Endodermal cell (in vitro differentiated cells): ENCODE measurements at regions not wholly inside any gene's neighbourhood (a gene's known extent, or its start where the extent isn't known, plus 50 kb on each side); places are given as distances from the start of the nearest gene placed in this dataset.

Experiments used
- DNase-seq: peaks from one replicate; pipeline ENCODE4 v3.0.0-alpha.2; 2017
- H3K27ac ChIP-seq: 2 replicates; pipeline ENCODE4 v1.5.1; 2013; ENCODE audit warnings: mild to moderate bottlenecking, low read depth, low read length, moderate library complexity
- H3K27me3 ChIP-seq: 2 replicates; pipeline ENCODE4 v1.6.1; 2013; ENCODE audit warnings: mild to moderate bottlenecking, low read length, moderate library complexity; ENCODE audit not compliant: insufficient read depth, control insufficient read depth, poor library complexity, severe bottlenecking
- H3K36me3 ChIP-seq: 2 replicates; pipeline ENCODE4 v1.7.0; 2013; ENCODE audit warnings: mild to moderate bottlenecking, low read length, moderate library complexity; ENCODE audit not compliant: control insufficient read depth, insufficient read depth
- H3K4me1 ChIP-seq: one replicate; pipeline ENCODE4 v1.7.0; 2013; ENCODE audit warnings: low read length; ENCODE audit not compliant: control insufficient read depth, insufficient read depth
- H3K4me3 ChIP-seq: 2 replicates; pipeline ENCODE4 v1.5.1; 2013; ENCODE audit warnings: mild to moderate bottlenecking, low read length, moderate library complexity
- H3K9ac ChIP-seq: 2 replicates; pipeline ENCODE4 v1.6.1; 2013; ENCODE audit warnings: mild to moderate bottlenecking, low read length, moderate library complexity; ENCODE audit not compliant: poor library complexity, severe bottlenecking; ENCODE audit errors: extremely low read depth
- H3K9me3 ChIP-seq: 2 replicates; pipeline ENCODE4 v1.6.1; 2013; ENCODE audit warnings: mild to moderate bottlenecking, low read length, moderate library complexity; ENCODE audit not compliant: control insufficient read depth
- H3K27ac Mint-ChIP-seq: 2 replicates; pipeline ENCODE4 v1.8.0; 2020; ENCODE audit warnings: mixed read lengths
- H3K27me3 Mint-ChIP-seq: 2 replicates; pipeline ENCODE4 v1.8.0; 2021; ENCODE audit warnings: mild to moderate bottlenecking, mixed read lengths; ENCODE audit not compliant: insufficient read depth
- H3K36me3 Mint-ChIP-seq: 2 replicates; pipeline ENCODE4 v1.8.0; 2020; ENCODE audit warnings: low read depth, mixed read lengths
- H3K4me1 Mint-ChIP-seq: 2 replicates; pipeline ENCODE4 v1.8.0; 2020; ENCODE audit warnings: mixed read lengths
- H3K4me3 Mint-ChIP-seq: 2 replicates; pipeline ENCODE4 v1.8.0; 2020; ENCODE audit warnings: mild to moderate bottlenecking, moderate library complexity, mixed read lengths
- H3K9me3 Mint-ChIP-seq: 2 replicates; pipeline ENCODE4 v1.8.0; 2020; ENCODE audit warnings: mild to moderate bottlenecking, mixed read lengths
- CTCF ChIP-seq: fragments of 200-600 bp; sonication (generic); conservative IDR thresholded peaks from 2 replicates; pipeline ENCODE4 v1.5.0; 2021; ENCODE audit warnings: antibody characterized with exemption, mild to moderate bottlenecking
- WGBS, 2 experiments: methylation state at CpG; one replicate each; pipeline versions ENCODE4 v1.1.5 to v1.1.7; 2013; ENCODE audit warnings: missing lambda C conversion rate in 2 of 2, mixed read lengths in 1 of 2; ENCODE audit not compliant: insufficient coverage in 1 of 2, insufficient read length in 1 of 2; 5-methylcytosine and 5-hydroxymethylcytosine counted together

GRCh38 chr2:157150747-157151146 is 106.8 kb upstream of the GALNT5 start:
- WGBS, 2 experiments: 95 to 100% methylated on average over 2 to 3 of the region's 3 CpGs
- Histone ChIP-seq H3K4me1 (peaks cover 5% of the 10 kb centered on the region), H3K36me3 (no peaks in the 10 kb centered on the region), H3K9me3 (no peaks in the 10 kb centered on the region), H3K27ac (no peak overlapping the region), H3K4me3 (no peak overlapping the region), H3K9ac (no peak overlapping the region), H3K27me3 (no peaks in the 10 kb centered on the region)
- no peaks in the 10 kb centered on the region for H3K36me3 Mint-ChIP-seq
- TF ChIP-seq CTCF: no peak
- no peak for DNase-seq
- no peaks in the 10 kb centered on the region for H3K9me3 Mint-ChIP-seq
- H3K27ac Mint-ChIP-seq: no peak overlapping the region
- H3K27me3 Mint-ChIP-seq: no peaks in the 10 kb centered on the region
- no peak overlapping the region for H3K4me3 Mint-ChIP-seq
- peaks cover 7% of the 10 kb centered on the region for H3K4me1 Mint-ChIP-seq

GRCh38 chr2:157152362-157152761 is 105.1 kb upstream of the GALNT5 start:
- 80% methylated on average over 1 of the region's 1 CpG; no CpG with 5 or more reads in 1 of the 2 experiments for WGBS, 2 experiments
- Histone ChIP-seq H3K4me3 (no peak overlapping the region), H3K36me3 (no peaks in the 10 kb centered on the region), H3K4me1 (peaks cover 5% of the 10 kb centered on the region), H3K27ac (no peak overlapping the region), H3K9ac (no peak overlapping the region), H3K9me3 (no peaks in the 10 kb centered on the region), H3K27me3 (no peaks in the 10 kb centered on the region)
- Mint-ChIP-seq H3K4me1 (peaks cover 7% of the 10 kb centered on the region), H3K27me3 (no peaks in the 10 kb centered on the region), H3K9me3 (no peaks in the 10 kb centered on the region), H3K27ac (no peak overlapping the region), H3K36me3 (no peaks in the 10 kb centered on the region), H3K4me3 (no peak overlapping the region)
- DNase-seq: no peak
- no peak for TF ChIP-seq CTCF

- no peak overlapping the region for H3K27ac ChIP-seq
- H3K36me3 Mint-ChIP-seq: no peaks in the 10 kb centered on the region
- no peak overlapping the region for H3K4me3 Mint-ChIP-seq
- H3K9me3 ChIP-seq: no peaks in the 10 kb centered on the region
- no peak for TF ChIP-seq CTCF
- peaks cover 7% of the 10 kb centered on the region for H3K4me1 Mint-ChIP-seq
- no peak overlapping the region for H3K27ac Mint-ChIP-seq
- DNase-seq: no peak
- H3K27me3 Mint-ChIP-seq: no peaks in the 10 kb centered on the region
- H3K4me1 ChIP-seq: peaks cover 5% of the 10 kb centered on the region
- no peak overlapping the region for H3K9ac ChIP-seq
- 83% methylated on average over 1 of the region's 1 CpG; no CpG with 5 or more reads in 1 of the 2 experiments for WGBS, 2 experiments
- no peak overlapping the region for H3K4me3 ChIP-seq
- H3K36me3 ChIP-seq: no peaks in the 10 kb centered on the region
- H3K9me3 Mint-ChIP-seq: no peaks in the 10 kb centered on the region
- no peaks in the 10 kb centered on the region for H3K27me3 ChIP-seq
Observed at GRCh38 chr2:157155992-157156391, 101.5 kb upstream of the GALNT5 start.
